Fibroblast of mammary gland (primary cell): ENCODE measurements at regions not wholly inside any gene's neighbourhood (a gene's known extent, or its start where the extent isn't known, plus 50 kb on each side); places are given as distances from the start of the nearest gene placed in this dataset.

ENCODE experiments used
- DNase-seq: peaks from one replicate; pipeline ENCODE4 v3.0.0-alpha.2; 2010; ENCODE audit warnings: low read depth
- H3K4me3 ChIP-seq: 2 replicates; pipeline ENCODE4 v1.5.1; 2011; ENCODE audit warnings: low read depth, mild to moderate bottlenecking, low read length, moderate library complexity; ENCODE audit not compliant: control insufficient read depth
- TF ChIP-seq, protein P1 (sequence below): conservative IDR thresholded peaks from 2 replicates; pipeline ENCODE4 v1.5.1; 2011; ENCODE audit warnings: low read depth, low read length, inconsistent platforms; ENCODE audit not compliant: control insufficient read depth, insufficient read depth

DNA sequence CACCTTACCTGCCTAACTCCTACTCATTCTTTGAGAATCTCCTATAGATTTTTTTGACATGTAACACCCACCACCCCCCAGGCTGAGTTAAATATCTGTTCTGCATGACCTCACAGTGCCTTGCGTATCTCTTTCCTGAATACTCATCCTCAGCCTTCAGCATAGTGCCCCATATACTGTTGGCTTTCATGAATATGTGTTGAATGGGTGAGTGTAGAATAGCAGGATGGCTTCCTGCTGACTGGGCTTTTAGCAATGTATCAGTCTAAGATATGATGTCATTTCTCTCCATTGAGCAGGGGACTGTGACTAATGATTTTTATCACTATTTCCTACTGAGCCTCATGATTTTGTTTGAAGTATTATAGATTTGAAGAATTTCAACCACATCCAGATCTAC, 361.6 kb upstream of the MARCKS start:
- DNase-seq: peak; percentile 81
- TF ChIP-seq, protein P1, sequence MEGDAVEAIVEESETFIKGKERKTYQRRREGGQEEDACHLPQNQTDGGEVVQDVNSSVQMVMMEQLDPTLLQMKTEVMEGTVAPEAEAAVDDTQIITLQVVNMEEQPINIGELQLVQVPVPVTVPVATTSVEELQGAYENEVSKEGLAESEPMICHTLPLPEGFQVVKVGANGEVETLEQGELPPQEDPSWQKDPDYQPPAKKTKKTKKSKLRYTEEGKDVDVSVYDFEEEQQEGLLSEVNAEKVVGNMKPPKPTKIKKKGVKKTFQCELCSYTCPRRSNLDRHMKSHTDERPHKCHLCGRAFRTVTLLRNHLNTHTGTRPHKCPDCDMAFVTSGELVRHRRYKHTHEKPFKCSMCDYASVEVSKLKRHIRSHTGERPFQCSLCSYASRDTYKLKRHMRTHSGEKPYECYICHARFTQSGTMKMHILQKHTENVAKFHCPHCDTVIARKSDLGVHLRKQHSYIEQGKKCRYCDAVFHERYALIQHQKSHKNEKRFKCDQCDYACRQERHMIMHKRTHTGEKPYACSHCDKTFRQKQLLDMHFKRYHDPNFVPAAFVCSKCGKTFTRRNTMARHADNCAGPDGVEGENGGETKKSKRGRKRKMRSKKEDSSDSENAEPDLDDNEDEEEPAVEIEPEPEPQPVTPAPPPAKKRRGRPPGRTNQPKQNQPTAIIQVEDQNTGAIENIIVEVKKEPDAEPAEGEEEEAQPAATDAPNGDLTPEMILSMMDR: no peak
- no peak overlapping the region for H3K4me3 ChIP-seq

DNA sequence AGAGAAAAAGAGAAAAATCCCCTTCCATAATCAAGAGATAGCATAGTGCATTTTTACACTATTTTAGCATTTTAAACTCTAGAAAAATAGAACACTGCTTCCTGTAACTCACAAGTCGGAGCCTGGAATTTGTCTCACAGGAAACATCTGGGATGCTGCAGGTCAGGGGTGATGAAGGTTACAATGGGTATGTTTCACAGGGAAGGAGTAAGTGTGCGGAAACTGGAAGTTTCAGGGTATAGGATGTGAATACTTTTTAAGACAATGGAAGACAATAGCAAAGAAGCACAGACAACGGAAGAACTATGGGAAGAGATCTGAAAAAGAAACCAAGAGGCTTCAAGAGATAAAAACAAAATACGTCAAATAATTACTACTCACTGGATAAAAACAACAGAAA, 361.0 kb upstream of the MARCKS start:
- TF ChIP-seq, protein P1: no peak
- DNase-seq: no peak
- no peak overlapping the region for H3K4me3 ChIP-seq

DNA sequence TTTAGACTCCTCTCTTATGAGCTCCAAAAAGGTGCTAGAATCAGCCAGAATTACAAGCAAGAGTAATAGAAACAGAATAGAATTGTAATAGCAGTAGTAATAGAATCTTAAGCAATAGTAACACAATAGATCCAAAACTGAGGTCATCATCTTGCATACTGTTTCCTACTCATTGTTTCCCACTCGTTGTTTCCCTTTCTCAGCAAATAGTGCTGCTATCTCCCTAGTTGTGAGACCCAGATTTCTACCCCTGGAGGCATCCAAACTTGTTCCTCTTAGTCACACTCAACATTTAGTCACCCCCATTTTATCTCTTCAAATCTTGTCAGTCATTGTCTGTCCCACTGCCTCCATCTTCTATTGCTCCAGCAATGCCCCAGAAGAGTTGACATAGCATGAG, 356.9 kb upstream of the MARCKS start:
- no peak overlapping the region for H3K4me3 ChIP-seq
- TF ChIP-seq, protein P1: no peak
- peak; percentile 8 for DNase-seq

DNA sequence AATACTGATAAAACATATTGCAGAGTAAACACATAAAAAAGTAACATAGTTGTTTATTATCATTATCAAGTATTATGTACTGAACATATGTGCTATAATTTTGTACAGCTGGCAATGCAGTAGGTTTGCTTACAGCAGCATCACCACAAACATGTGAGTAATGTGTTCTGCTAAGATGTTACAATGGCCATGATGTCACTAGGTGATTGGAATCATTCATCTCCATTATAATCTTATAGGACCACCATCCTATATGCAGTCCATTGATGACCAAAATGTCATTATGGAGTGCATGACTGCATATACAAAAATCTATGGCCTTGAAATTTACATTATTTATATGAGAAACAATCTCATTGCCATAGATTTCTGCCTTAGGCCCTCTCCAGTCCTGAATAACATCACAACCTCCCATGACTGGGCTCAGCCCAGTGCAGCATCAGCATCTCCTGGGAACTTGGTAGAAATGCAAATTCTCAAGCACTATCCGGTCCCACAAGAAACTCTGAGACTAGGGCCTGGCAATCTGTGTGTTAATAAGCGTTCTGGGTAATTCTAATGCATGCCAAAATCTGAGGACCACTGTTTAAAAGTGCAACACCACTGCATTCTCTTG, 352.0 kb upstream of the MARCKS start:
- TF ChIP-seq, protein P1: no peak
- no peak overlapping the region for H3K4me3 ChIP-seq
- DNase-seq: peak; percentile 26

DNA sequence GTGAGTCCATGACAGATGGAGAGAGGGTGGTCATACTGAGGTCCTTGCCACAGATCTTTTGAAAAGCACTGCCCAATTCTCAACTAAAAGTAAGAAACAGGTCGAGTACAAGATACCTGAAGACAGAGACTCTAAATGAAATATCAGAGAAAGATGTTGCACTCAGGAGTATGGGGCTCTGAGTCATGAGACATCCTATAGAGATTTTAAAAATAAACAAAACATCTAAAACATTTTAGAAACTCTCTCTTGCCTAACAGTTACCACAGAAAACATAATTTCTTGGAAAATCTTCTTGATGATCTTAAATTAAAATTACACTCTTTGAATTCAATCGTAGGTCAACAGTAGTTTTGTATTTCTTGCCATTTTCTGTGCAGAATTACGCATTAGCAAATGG, 348.9 kb upstream of the MARCKS start:
- no peak for DNase-seq
- H3K4me3 ChIP-seq: no peak overlapping the region
- TF ChIP-seq, protein P1: no peak

DNA sequence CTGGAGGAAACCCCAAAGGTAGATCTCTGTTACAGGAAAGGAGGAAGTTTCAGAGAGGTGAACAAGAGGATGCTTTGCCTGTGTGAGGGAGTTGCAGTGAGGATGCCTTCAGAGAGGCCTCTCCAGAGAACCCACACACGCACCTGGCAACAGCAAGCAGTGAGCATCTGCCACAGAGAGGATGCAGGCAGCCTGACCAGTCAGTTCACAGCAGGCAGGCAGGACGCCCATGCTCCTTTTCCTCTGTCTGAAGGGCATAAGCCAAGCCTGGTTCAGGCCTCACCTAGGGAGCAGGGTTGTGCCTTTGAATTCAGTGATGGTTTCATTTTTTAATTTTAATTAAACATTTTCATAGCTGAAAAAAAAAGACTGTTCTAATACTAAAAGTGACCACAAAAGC, 346.0 kb upstream of the MARCKS start:
- no peak for DNase-seq
- no peak overlapping the region for H3K4me3 ChIP-seq
- TF ChIP-seq, protein P1: no peak

DNA sequence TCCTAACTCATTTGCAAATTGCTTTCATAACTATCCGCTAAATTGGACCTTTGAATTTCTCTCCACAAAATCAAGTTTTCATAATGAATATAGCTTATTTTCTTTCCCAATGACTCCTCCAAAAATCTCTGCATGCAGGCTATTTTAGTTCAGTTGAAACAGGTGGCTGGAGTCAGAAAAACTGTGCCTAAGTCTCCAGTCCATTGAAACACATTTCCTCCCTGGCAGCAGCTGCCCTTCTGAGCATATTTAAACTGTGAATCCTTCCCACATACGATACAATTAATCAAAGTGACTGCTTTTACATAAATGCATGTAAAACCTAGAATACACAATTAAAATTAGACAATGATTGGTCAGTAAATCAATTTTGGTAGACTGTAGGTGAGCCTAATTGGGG, 344.6 kb upstream of the MARCKS start:
- DNase-seq: no peak
- no peak overlapping the region for H3K4me3 ChIP-seq
- TF ChIP-seq, protein P1: no peak
